ENCODE measurements at regions not wholly inside any gene's neighbourhood (a gene's known extent, or its start where the extent isn't known, plus 50 kb on each side); places are given as distances from the start of the nearest gene placed in this dataset.

- no peak overlapping the region for H3K4me3 ChIP-seq
- intact Hi-C loops (cut with DNase I), result no loop called here
- TF ChIP-seq POLR2A (IDR thresholded peaks at IDR 0.05), result no peak
- no peak for TF ChIP-seq CTCF (IDR thresholded peaks at IDR 0.05)
- no peak for TF ChIP-seq EP300 (IDR thresholded peaks at IDR 0.05)
- no peak for DNase-seq
- H3K27me3 ChIP-seq, result no peaks in the 10 kb centered on the region
- no peaks in the 10 kb centered on the region for H3K4me1 ChIP-seq (ENCODE audit: insufficient read depth)
- 63 to 94% (median 77%) methylated on average over 3 of the region's 3 CpGs for WGBS, 3 donors
- no peaks in the 10 kb centered on the region for H3K36me3 ChIP-seq
- no peaks in the 10 kb centered on the region for H3K9me3 ChIP-seq
- H3K27ac ChIP-seq, result no peak overlapping the region
Observed at GRCh38 chr3:31468433-31468832, 64.3 kb upstream of the STT3B start.

- H3K36me3 ChIP-seq, result no peaks in the 10 kb centered on the region
- TF ChIP-seq EP300 (IDR thresholded peaks at IDR 0.05) (no peak), POLR2A (IDR thresholded peaks at IDR 0.05) (no peak)
- intact Hi-C loops (cut with DNase I), result no loop called here
- H3K27me3 ChIP-seq, result no peaks in the 10 kb centered on the region
- no peak for DNase-seq
- 88 to 90% (median 88%) methylated on average over 3 of the region's 3 CpGs for WGBS, 3 donors
- no peaks in the 10 kb centered on the region for H3K4me1 ChIP-seq (ENCODE audit: insufficient read depth)
- H3K9me3 ChIP-seq, result no peaks in the 10 kb centered on the region
- no peak overlapping the region for H3K4me3 ChIP-seq
- no peak overlapping the region for H3K27ac ChIP-seq
Observed at GRCh38 chr3:31469385-31469784, 63.3 kb upstream of the STT3B start.

GRCh38 chr3:31472479-31473390 lies 60.0 kb upstream of the STT3B start:
- Histone ChIP-seq H3K36me3 (no peaks in the 10 kb centered on the region), H3K27me3 (no peaks in the 10 kb centered on the region), H3K9me3 (no peaks in the 10 kb centered on the region), H3K27ac (no peak overlapping the region), H3K4me3 (no peak overlapping the region), H3K4me1 (ENCODE audit: insufficient read depth) (peaks cover 3% of the 10 kb centered on the region)
- DNase-seq, result no peak
- intact Hi-C loops (cut with DNase I), result no loop called here
- WGBS, 3 donors, result 88 to 91% (median 90%) methylated on average over 7 of the region's 7 CpGs
- TF ChIP-seq POLR2A (IDR thresholded peaks at IDR 0.05) (no peak), CTCF (IDR thresholded peaks at IDR 0.05) (no peak), EP300 (IDR thresholded peaks at IDR 0.05) (no peak)

- DNase-seq, result no peak
- Histone ChIP-seq H3K27me3 (no peaks in the 10 kb centered on the region), H3K4me1 (ENCODE audit: insufficient read depth) (peaks cover 3% of the 10 kb centered on the region), H3K36me3 (no peaks in the 10 kb centered on the region), H3K4me3 (no peak overlapping the region), H3K9me3 (no peaks in the 10 kb centered on the region), H3K27ac (no peak overlapping the region)
- TF ChIP-seq CTCF (IDR thresholded peaks at IDR 0.05) (no peak), EP300 (IDR thresholded peaks at IDR 0.05) (no peak), POLR2A (IDR thresholded peaks at IDR 0.05) (no peak)
- intact Hi-C loops (cut with DNase I), result no loop called here
- WGBS, 3 donors, result 96 to 97% (median 96%) methylated on average over 4 of the region's 4 CpGs
Observed at GRCh38 chr3:31476209-31476608, 56.5 kb upstream of the STT3B start.

GRCh38 chr3:31479431-31479830 lies 53.3 kb upstream of the STT3B start:
- Histone ChIP-seq H3K36me3 (no peaks in the 10 kb centered on the region), H3K27ac (no peak overlapping the region), H3K9me3 (no peaks in the 10 kb centered on the region), H3K27me3 (no peaks in the 10 kb centered on the region), H3K4me1 (ENCODE audit: insufficient read depth) (peaks cover 3% of the 10 kb centered on the region), H3K4me3 (no peak overlapping the region)
- 97 to 100% (median 97%) methylated on average over 1 of the region's 1 CpG for WGBS, 3 donors
- TF ChIP-seq EP300 (IDR thresholded peaks at IDR 0.05) (no peak), CTCF (IDR thresholded peaks at IDR 0.05) (no peak), POLR2A (IDR thresholded peaks at IDR 0.05) (no peak)
- intact Hi-C loops (cut with DNase I), result no loop called here
- no peak for DNase-seq
